ENCODE measurements at regions not wholly inside any gene's neighbourhood (a gene's known extent, or its start where the extent isn't known, plus 50 kb on each side); places are given as distances from the start of the nearest gene placed in this dataset.
"Not testable (repeated sequence)": the region's sequence is repeated elsewhere in the genome, so short reads cannot be mapped to it uniquely, and the experiment has no call there.

DNA sequence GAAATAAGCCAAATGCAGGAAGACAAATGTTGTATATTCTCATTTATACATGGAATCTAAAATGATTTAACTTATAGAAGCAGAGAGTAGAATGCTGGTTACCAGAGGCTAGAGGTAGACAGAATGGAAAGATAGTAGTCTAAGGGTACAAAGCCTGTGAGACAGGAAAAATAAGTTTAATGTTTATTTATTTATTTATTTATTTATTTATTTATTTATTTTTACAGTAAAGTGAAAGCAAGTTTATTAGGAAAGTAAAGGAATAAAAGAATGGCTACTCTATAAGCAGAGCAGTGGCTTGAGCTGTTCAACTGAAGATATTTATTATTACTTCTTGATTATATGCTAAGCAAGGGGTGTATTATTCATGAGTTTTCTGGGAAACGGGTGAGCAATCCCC lies 203.2 kb downstream of the LAS1L start:
- no peak for DNase-seq (ENCODE audit: low read depth)

GRCh38 chrX:65300104-65300809 lies 234.3 kb downstream of the LAS1L start:
- no peak for DNase-seq (ENCODE audit: low read depth)

GRCh38 chrX:65282905-65283304 lies 251.7 kb downstream of the LAS1L start:
- DNase-seq (ENCODE audit: low read depth) = peak; percentile 54

- DNase-seq (ENCODE audit: low read depth) = no peak
These were observed 261.4 kb downstream of the LAS1L start for GRCh38 chrX:65273152-65273551.

DNA sequence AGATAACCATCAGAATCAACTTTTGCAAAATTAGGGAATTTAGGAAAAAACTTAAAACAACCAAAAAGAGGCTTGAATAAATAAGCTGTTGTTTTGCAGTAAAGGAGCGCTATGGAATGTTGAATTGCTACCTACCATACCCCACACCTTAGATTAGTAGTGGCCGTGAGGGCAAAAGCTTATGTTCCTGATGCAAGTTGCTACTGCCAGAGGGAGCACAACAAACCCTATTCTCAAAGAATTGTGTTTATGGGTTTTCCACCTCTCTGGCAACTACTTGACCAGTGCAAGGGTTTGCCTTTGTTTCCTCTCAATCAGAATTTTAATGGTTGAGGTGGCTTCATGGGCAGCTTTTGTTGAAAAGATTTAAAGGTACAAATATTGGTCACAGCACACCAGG lies 268.1 kb downstream of the LAS1L start:
- no peak for DNase-seq (ENCODE audit: low read depth)

GRCh38 chrX:65253817-65254216 lies 277.6 kb upstream of the ZC4H2 start:
- no peak for DNase-seq (ENCODE audit: low read depth)

- no peak for DNase-seq (ENCODE audit: low read depth)
These were observed 264.9 kb upstream of the ZC4H2 start for GRCh38 chrX:65241059-65241721.

DNA sequence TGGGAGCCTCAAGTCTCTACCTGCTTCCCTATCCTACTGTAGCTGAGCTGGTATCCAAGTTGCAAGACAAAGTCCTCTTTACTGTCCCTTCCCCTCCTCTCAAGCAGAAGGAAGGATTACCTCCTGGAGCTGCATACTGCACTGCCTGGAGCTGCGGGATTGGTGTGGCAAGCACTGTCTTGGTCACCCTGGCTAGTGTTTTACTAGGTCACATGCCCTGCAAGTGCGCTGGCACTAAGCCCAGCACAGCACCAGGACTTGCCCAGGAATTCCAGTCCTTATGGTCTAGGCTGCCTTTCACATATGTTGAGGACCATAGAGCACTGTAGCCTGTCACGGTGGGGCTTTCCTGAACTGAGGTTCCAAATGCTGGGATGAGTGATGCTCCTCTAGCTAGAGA lies 227.3 kb upstream of the ZC4H2 start:
- no peak for DNase-seq (ENCODE audit: low read depth)

- DNase-seq (ENCODE audit: low read depth) = no peak
These were observed 220.6 kb upstream of the ZC4H2 start for GRCh38 chrX:65196758-65197360.

DNA sequence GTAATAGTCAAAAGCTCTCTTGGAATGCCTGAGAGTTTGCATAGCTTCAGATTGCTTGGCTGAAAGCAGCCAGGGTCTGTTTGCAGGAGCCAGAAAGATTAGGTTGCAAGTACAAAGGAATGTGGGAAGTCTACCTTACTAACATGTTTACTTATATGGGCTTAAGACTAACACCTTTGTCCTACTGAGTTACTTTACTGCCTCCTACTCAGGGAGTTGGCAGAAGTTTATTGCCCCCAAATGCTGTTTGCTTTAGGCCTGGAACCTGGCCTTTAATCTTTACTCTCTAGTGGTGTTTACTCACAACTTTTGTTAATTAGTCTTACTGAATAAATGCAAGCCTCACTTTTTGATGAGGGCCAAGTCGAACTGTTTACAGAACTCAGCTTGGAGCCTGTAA lies 219.4 kb upstream of the ZC4H2 start:
- DNase-seq (ENCODE audit: low read depth) = no peak

DNA sequence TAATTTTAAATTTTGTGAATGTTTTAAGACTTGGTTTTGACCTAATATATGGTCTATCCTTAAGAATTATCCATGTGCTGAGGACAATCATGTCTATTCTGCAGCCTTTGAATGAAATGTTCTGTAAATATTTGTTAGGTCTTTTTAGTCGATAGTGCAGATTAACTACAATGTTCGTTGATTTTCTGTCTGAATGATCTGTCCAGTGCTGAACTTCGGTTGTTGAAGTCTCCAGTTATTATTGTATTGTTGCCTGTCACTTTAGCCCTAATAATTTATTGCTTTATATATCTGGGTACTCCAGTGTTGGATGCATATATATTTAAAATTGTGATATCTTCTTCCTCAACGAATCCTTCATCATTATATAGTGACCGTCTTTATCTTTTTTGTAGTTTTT lies 218.3 kb upstream of the ZC4H2 start:
- no peak for DNase-seq (ENCODE audit: low read depth)

DNA sequence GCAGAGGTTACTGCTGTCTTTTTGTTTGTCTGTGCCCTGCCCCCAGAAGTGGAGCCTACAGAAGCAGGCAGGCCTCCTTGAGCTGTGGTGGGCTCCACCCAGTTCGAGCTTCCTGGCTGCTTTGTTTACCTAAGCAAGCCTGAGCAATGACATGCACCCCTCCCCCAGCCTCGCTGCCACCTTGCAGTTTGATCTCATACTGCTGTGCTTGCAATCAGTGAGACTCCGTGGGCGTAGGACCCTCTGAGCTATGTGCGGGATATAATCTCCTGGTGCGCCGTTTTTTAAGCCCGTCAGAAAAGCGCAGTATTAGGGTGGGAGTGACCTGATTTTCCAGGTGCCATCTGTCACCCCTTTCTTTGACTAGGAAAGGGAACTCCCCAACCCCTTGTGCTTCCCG lies 187.1 kb upstream of the ZC4H2 start:
- not testable (repeated sequence) for DNase-seq (ENCODE audit: low read depth)

DNA sequence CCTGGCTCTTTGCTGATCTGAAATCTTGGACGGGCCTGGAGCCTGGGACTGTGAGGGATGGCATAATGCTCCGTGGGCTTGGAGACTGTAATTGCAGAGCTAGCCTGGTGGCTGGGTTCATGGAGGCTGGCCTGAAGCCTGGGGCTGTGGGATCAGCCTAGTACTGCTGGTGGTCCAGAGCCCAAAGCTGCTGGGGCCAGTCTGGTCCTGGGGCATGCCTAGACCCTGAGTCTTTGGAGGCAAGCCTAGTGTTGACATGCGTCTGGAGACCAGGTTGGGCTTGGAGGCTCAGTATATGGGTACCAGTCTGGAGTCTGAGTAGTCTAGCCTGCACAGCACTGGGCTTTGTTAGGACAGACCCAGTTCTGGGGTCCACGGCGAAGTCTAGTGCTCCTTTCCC lies 172.0 kb upstream of the ZC4H2 start:
- no peak for DNase-seq (ENCODE audit: low read depth)

DNA sequence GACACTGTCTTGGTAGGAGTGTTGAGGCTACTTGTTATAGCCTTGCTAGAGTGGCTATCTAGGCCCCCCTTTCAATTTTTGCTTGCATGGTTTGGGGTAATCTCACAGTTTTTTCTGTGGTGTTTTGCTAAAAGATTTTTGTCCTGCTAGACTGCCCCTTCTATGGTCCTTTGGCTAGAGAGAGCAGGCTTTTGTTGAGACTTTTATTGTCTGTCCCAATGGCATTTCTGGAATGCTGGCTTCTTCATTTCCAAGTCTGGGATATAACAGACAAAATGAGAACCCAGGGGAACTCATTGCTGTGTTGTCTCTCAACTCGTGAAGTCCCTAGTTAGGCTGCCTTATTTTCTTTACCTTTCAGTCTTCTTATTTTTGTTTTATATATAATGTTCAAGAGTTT lies 160.2 kb upstream of the ZC4H2 start:
- no peak for DNase-seq (ENCODE audit: low read depth)

DNA sequence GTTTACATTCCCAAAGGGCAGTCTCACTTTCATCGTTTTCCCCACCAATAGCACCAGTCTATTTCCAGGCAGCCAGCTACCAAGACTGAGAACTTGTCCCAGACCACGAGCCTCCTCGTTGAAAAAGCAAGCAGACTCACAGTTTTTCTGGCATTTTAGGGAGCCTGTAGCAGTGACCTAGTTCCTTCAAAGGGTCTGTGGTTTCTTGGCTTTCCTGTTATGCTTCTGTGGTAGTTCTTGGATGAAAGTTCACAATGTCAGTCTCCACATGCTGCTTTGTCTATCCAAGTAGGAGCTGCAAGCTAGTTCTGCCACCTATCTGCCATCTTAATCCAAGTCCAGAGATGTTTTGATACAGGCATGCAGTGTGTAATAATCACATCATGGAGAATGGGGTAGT lies 151.6 kb upstream of the ZC4H2 start:
- DNase-seq (ENCODE audit: low read depth) = no peak

- no peak for DNase-seq (ENCODE audit: low read depth)
These were observed 122.6 kb upstream of the ZC4H2 start for GRCh38 chrX:65098851-65099250.

- no peak for DNase-seq (ENCODE audit: low read depth)
These were observed 117.4 kb upstream of the ZC4H2 start for GRCh38 chrX:65093658-65094057.

DNA sequence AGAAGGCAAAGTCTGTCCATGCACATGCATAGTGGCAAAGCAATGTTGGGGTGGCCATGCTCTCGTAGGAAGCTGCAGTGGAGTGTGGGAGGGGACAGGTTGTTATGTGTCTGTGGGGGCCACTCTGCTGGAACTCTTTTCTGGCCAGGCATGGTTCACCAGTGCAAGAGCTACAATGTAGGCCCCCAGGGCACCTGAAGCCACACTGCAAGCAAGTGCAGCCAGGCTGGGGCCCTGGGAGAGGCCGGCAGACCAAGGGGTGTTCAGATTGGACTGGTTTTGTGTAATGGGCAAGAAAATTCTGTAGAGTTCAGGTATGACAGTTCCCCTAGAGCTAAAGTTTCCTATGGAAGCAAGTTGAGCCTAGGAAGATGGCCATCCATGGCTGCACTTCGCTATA lies 97.0 kb upstream of the ZC4H2 start:
- no peak for DNase-seq (ENCODE audit: low read depth)

DNA sequence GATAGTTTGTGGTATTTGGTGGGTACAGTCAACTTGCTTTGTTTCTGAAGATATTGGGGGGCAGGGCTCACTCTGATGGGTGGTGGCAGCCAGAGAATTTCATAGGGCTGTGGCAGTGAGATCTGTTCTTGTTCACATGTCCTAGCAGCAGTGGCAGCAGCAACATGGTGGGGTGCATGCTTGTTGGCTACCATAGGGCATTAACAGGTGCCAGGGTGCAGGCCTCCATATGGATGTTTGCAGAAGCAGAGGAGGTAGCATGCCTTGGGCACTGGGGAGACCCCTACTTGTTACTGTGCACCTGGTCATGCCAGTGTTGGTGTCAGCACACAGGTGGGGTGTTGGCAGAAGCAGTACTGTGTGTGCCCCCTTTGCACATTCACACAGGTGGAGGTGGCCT lies 96.3 kb upstream of the ZC4H2 start:
- no peak for DNase-seq (ENCODE audit: low read depth)

DNA sequence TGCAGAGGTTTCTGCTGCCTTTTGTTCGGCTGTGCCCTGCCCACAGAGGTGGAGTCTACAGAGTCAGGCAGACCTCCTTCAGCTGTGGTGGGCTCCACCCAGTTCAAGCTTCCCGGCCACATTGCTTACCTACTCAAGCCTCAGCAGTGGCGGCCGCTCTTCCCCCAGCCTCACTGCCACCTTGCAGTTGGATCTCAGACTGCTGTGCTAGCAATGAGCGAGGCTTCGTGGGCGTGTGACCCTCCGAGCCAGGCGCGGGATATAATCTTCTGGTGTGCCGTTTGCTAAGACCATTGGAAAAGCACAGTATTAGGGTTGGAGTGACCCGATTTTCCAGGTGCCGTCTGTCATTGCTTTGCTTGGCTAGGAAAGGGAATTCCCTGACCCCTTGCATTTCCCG lies 82.4 kb upstream of the ZC4H2 start:
- DNase-seq (ENCODE audit: low read depth) = not testable (repeated sequence)

GRCh38 chrX:65045001-65045400 lies 68.8 kb upstream of the ZC4H2 start:
- no peak for DNase-seq (ENCODE audit: low read depth)

GRCh38 chrX:65035446-65035770 lies 59.2 kb upstream of the ZC4H2 start:
- no peak for DNase-seq (ENCODE audit: low read depth)

- peak; percentile 10 for DNase-seq (ENCODE audit: low read depth)
These were observed 58.6 kb upstream of the ZC4H2 start, which contains the start of gene ZC3H12B for GRCh38 chrX:65034668-65035445. ZC3H12B (plus strand) TSS chrX:65034826.
